H9 (cell line): ENCODE measurements at regions not wholly inside any gene's neighbourhood (a gene's known extent, or its start where the extent isn't known, plus 50 kb on each side); places are given as distances from the start of the nearest gene placed in this dataset.

Experiments used
- DNase-seq: peaks from one replicate; pipeline ENCODE4 v3.0.0-alpha.2; 2017
- H2AFZ ChIP-seq: one replicate; pipeline ENCODE4 v1.6.1; 2013; ENCODE audit warnings: mild to moderate bottlenecking, low read length, control low read depth, moderate library complexity
- H2AK5ac ChIP-seq: 2 replicates; pipeline ENCODE4 v1.6.1; 2013; ENCODE audit warnings: low read length, control low read depth, mixed read lengths; ENCODE audit not compliant: insufficient read length
- H2BK120ac ChIP-seq: one replicate; pipeline ENCODE4 v1.6.1; 2013; ENCODE audit warnings: low read depth, mild to moderate bottlenecking, low read length, control low read depth, inconsistent platforms; ENCODE audit not compliant: poor library complexity, severe bottlenecking
- H2BK12ac ChIP-seq: 2 replicates; pipeline ENCODE4 v1.6.1; 2013; ENCODE audit warnings: low read length, control low read depth, mixed read lengths, low read depth; ENCODE audit not compliant: insufficient read length
- H2BK15ac ChIP-seq: 2 replicates; pipeline ENCODE4 v1.6.1; 2013; ENCODE audit warnings: low read depth, low read length, control low read depth
- H2BK20ac ChIP-seq: one replicate; pipeline ENCODE4 v1.6.1; 2013; ENCODE audit warnings: low read depth, mild to moderate bottlenecking, low read length, control low read depth, inconsistent platforms; ENCODE audit not compliant: poor library complexity, severe bottlenecking
- H2BK5ac ChIP-seq: 2 replicates; pipeline ENCODE4 v1.6.1; 2013; ENCODE audit warnings: low read length, control low read depth, mixed read lengths; ENCODE audit not compliant: insufficient read length
- H3K14ac ChIP-seq: 2 replicates; pipeline ENCODE4 v1.6.1; 2013; ENCODE audit warnings: low read length, control low read depth; ENCODE audit not compliant: insufficient read depth
- H3K18ac ChIP-seq: 2 replicates; pipeline ENCODE4 v1.6.1; 2013; ENCODE audit warnings: low read depth, mild to moderate bottlenecking, mixed read lengths, low read length, control low read depth; ENCODE audit not compliant: insufficient read length
- H3K23ac ChIP-seq: 2 replicates; pipeline ENCODE4 v1.6.1; 2013; ENCODE audit warnings: low read length, control low read depth, mixed read lengths, low read depth; ENCODE audit not compliant: insufficient read length
- H3K23me2 ChIP-seq: 2 replicates; pipeline ENCODE4 v1.6.1; 2013; ENCODE audit warnings: low read depth, mild to moderate bottlenecking, mixed read lengths, low read length, control low read depth; ENCODE audit not compliant: insufficient read length, poor library complexity, severe bottlenecking
- H3K27ac ChIP-seq: 2 replicates; pipeline ENCODE4 v1.5.1; 2013; ENCODE audit warnings: low read length, control low read depth, mixed read lengths, low read depth; ENCODE audit not compliant: insufficient read length
- H3K27me3 ChIP-seq: 2 replicates; pipeline ENCODE4 v1.6.1; 2013; ENCODE audit warnings: low read length, control low read depth, inconsistent platforms; ENCODE audit not compliant: insufficient read depth
- H3K4ac ChIP-seq: 2 replicates; pipeline ENCODE4 v1.6.1; 2013; ENCODE audit warnings: low read depth, mild to moderate bottlenecking, control low read depth, inconsistent platforms, low read length, moderate library complexity
- H3K4me1 ChIP-seq: 2 replicates; pipeline ENCODE4 v1.6.1; 2013; ENCODE audit warnings: low read length, control low read depth, inconsistent platforms; ENCODE audit not compliant: insufficient read depth
- H3K4me2 ChIP-seq: 2 replicates; pipeline ENCODE4 v1.6.1; 2013; ENCODE audit warnings: low read length, control low read depth, mixed read lengths; ENCODE audit not compliant: insufficient read length, insufficient read depth
- H3K56ac ChIP-seq: 2 replicates; pipeline ENCODE4 v1.6.1; 2013; ENCODE audit warnings: low read depth, mild to moderate bottlenecking, mixed read lengths, low read length, control low read depth; ENCODE audit not compliant: insufficient read length
- H3K79me1 ChIP-seq: 2 replicates; pipeline ENCODE4 v1.6.1; 2013; ENCODE audit warnings: low read depth, mild to moderate bottlenecking, moderate library complexity, low read length, control low read depth, inconsistent platforms; ENCODE audit not compliant: insufficient read depth, poor library complexity, severe bottlenecking
- H3K79me2 ChIP-seq: 2 replicates; pipeline ENCODE4 v1.6.1; 2013; ENCODE audit warnings: low read length, control low read depth, inconsistent platforms; ENCODE audit not compliant: insufficient read depth
- H3K9ac ChIP-seq: 2 replicates; pipeline ENCODE4 v1.6.1; 2013; ENCODE audit warnings: low read length, control low read depth, mixed read lengths; ENCODE audit not compliant: insufficient read length; ENCODE audit errors: extremely low read depth
- H3K9me3 ChIP-seq: one replicate; pipeline ENCODE4 v1.6.1; 2013; ENCODE audit warnings: low read depth, low read length, inconsistent platforms; ENCODE audit not compliant: control insufficient read depth
- H3T11ph ChIP-seq: one replicate; pipeline ENCODE4 v1.6.1; 2013; ENCODE audit warnings: mild to moderate bottlenecking, low read length, control low read depth, inconsistent platforms
- H4K20me1 ChIP-seq: one replicate; pipeline ENCODE4 v1.6.1; 2013; ENCODE audit not compliant: control insufficient read depth, insufficient read length, insufficient read depth
- H4K5ac ChIP-seq: 2 replicates; pipeline ENCODE4 v1.6.1; 2013; ENCODE audit warnings: low read depth, mild to moderate bottlenecking, mixed read lengths, low read length, control low read depth; ENCODE audit not compliant: insufficient read length
- H4K8ac ChIP-seq: replicated peaks from 2 replicates; pipeline ENCODE4 v1.6.1; 2013; ENCODE audit warnings: low read length, control low read depth, mixed read lengths, low read depth; ENCODE audit not compliant: insufficient read length
- H4K91ac ChIP-seq: 2 replicates; pipeline ENCODE4 v1.6.1; 2013; ENCODE audit warnings: low read depth, mild to moderate bottlenecking, moderate library complexity, mixed read lengths, low read length, control low read depth; ENCODE audit not compliant: insufficient read length
- H3K27ac Mint-ChIP-seq, 3 experiments: 2 replicates in 2 of 3; 3 replicates in 1 of 3; pipeline ENCODE4 v1.8.0; 2020 to 2021; ENCODE audit warnings: mixed read lengths in 3 of 3, mild to moderate bottlenecking in 1 of 3, moderate library complexity in 1 of 3
- H3K27me3 Mint-ChIP-seq: 2 replicates; pipeline ENCODE4 v1.8.0; 2021; ENCODE audit warnings: low read depth, mild to moderate bottlenecking, moderate library complexity, mixed read lengths
- H3K36me3 Mint-ChIP-seq, 3 experiments: 2 replicates in 2 of 3; 3 replicates in 1 of 3; pipeline ENCODE4 v1.8.0; 2020 to 2021; ENCODE audit warnings: low read depth in 3 of 3, mixed read lengths in 3 of 3; ENCODE audit not compliant: insufficient read depth in 1 of 3
- H3K4me1 Mint-ChIP-seq, 2 experiments: 2 replicates each; pipeline ENCODE4 v1.8.0; 2020; ENCODE audit warnings: mixed read lengths in 2 of 2
- H3K4me3 Mint-ChIP-seq, 2 experiments: 2 replicates in 1 of 2; 3 replicates in 1 of 2; pipeline ENCODE4 v1.8.0; 2020 to 2021; ENCODE audit warnings: mild to moderate bottlenecking in 2 of 2, mixed read lengths in 2 of 2, moderate library complexity in 1 of 2
- H3K9me3 Mint-ChIP-seq, 2 experiments: 2 replicates in 1 of 2; 3 replicates in 1 of 2; pipeline ENCODE4 v1.8.0; 2020; ENCODE audit warnings: mild to moderate bottlenecking in 2 of 2, mixed read lengths in 2 of 2, moderate library complexity in 1 of 2
- TF ChIP-seq, protein P1 (sequence below): fragments of 200-600 bp; sonication (generic); conservative IDR thresholded peaks from 3 replicates; pipeline ENCODE4 v1.8.0; 2021; ENCODE audit warnings: antibody characterized with exemption, mild to moderate bottlenecking

DNA sequence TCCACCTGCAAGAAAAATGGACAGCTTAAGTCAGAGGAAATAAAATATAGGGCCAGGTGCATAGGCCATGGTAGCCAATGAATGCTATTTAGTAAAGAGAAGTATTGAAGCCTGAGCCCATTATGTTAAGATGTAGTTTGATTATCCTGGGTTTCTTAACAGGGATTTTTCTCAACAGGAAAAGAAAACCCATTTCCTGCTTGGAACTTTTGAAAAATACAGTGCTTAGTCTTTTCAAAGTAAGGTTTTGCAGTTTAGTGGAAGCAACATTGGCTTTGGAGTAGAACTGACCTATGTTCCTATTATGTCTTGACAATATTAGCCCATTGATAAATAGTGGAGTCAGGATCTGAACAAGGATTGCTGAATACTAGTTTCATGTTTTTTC is 259.5 kb upstream of the TGFBR2 start:
- Histone ChIP-seq H4K20me1 (no peaks in the 10 kb centered on the region), H4K91ac (no peak overlapping the region), H3K27ac (no peak overlapping the region), H4K8ac (no peak overlapping the region), H2AK5ac (no peak overlapping the region), H2BK15ac (no peak overlapping the region), H3K79me2 (no peaks in the 10 kb centered on the region), H3T11ph (no peak overlapping the region), H3K4me1 (no peaks in the 10 kb centered on the region), H3K79me1 (no peaks in the 10 kb centered on the region), H3K4ac (no peak overlapping the region), H2BK5ac (no peak overlapping the region), H3K27me3 (no peaks in the 10 kb centered on the region), H3K14ac (no peak overlapping the region), H2AFZ (no peak overlapping the region), H3K4me2 (no peak overlapping the region), H4K5ac (no peak overlapping the region), H3K23me2 (no peaks in the 10 kb centered on the region), H3K18ac (no peak overlapping the region), H2BK20ac (no peak overlapping the region), H3K9me3 (no peaks in the 10 kb centered on the region), H2BK120ac (no peak overlapping the region), H3K9ac (no peak overlapping the region), H3K23ac (no peak overlapping the region), H2BK12ac (no peak overlapping the region), H3K56ac (no peak overlapping the region)
- H3K4me3 Mint-ChIP-seq: no peak overlapping the region
- no peaks in the 10 kb centered on the region for H3K27me3 Mint-ChIP-seq
- H3K4me1 Mint-ChIP-seq: peaks cover 15 to 17% of the 10 kb centered on the region in 2 experiments
- TF ChIP-seq, protein P1, sequence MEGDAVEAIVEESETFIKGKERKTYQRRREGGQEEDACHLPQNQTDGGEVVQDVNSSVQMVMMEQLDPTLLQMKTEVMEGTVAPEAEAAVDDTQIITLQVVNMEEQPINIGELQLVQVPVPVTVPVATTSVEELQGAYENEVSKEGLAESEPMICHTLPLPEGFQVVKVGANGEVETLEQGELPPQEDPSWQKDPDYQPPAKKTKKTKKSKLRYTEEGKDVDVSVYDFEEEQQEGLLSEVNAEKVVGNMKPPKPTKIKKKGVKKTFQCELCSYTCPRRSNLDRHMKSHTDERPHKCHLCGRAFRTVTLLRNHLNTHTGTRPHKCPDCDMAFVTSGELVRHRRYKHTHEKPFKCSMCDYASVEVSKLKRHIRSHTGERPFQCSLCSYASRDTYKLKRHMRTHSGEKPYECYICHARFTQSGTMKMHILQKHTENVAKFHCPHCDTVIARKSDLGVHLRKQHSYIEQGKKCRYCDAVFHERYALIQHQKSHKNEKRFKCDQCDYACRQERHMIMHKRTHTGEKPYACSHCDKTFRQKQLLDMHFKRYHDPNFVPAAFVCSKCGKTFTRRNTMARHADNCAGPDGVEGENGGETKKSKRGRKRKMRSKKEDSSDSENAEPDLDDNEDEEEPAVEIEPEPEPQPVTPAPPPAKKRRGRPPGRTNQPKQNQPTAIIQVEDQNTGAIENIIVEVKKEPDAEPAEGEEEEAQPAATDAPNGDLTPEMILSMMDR: no peak
- no peak for DNase-seq
- no peaks in the 10 kb centered on the region for H3K36me3 Mint-ChIP-seq
- H3K27ac Mint-ChIP-seq: peak overlapping the region in 1 of 3 experiments; percentile 89; a peak in 1 of 7 replicates
- no peaks in the 10 kb centered on the region for H3K9me3 Mint-ChIP-seq
